Sigmoid colon (tissue), 4 donors: ENCODE measurements at regions not wholly inside any gene's neighbourhood (a gene's known extent, or its start where the extent isn't known, plus 50 kb on each side); places are given as distances from the start of the nearest gene placed in this dataset.

Experiments used
- POLR2A ChIP-seq, 2 donors: fragments of 450-650 bp; IDR thresholded peaks; one replicate each; pipeline ENCODE4 v1.6.1; 2016; ENCODE audit warnings: antibody characterized with exemption in 2 of 2, mild to moderate bottlenecking in 2 of 2, moderate library complexity in 2 of 2
- POLR2AphosphoS5 ChIP-seq, 4 donors: sonication (generic); formaldehyde crosslinking; IDR thresholded peaks; one replicate each; pipeline ENCODE4 v1.6.1; 2017; ENCODE audit warnings: antibody characterized with exemption in 4 of 4
- TF ChIP-seq, protein P1 (sequence below), 4 experiments: fragments of 450-650 bp in 3 of 4; fragments of 200-600 bp in 1 of 4; IDR thresholded peaks; one replicate each; pipeline ENCODE4 v1.5.1; 2016 to 2019; ENCODE audit warnings: antibody characterized with exemption in 4 of 4, mild to moderate bottlenecking in 3 of 4, moderate library complexity in 2 of 4

DNA sequence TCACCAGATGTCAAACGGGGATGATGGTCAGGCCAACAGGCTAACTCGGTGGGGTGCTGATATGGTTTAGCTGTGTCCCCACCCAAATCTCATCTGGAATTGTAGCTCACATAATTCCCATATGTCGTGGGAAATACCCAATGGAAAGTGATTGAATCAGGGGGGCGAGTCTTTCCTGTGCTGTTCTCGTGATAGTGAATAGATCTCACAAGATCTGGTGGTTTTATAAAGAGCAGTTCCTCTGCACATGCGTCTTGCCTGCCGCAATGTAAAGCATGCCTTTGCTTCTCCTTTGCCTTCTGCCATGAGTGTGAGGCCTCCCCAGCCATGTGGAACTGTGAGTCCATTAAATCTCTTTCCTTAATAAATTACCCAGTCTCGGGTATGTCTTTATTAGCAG is 74.4 kb upstream of the YWHAQ start:
- no peak for TF ChIP-seq POLR2AphosphoS5 (IDR thresholded peaks at IDR 0.05)
- TF ChIP-seq POLR2A (IDR thresholded peaks at IDR 0.05) = no peak
- TF ChIP-seq, protein P1, sequence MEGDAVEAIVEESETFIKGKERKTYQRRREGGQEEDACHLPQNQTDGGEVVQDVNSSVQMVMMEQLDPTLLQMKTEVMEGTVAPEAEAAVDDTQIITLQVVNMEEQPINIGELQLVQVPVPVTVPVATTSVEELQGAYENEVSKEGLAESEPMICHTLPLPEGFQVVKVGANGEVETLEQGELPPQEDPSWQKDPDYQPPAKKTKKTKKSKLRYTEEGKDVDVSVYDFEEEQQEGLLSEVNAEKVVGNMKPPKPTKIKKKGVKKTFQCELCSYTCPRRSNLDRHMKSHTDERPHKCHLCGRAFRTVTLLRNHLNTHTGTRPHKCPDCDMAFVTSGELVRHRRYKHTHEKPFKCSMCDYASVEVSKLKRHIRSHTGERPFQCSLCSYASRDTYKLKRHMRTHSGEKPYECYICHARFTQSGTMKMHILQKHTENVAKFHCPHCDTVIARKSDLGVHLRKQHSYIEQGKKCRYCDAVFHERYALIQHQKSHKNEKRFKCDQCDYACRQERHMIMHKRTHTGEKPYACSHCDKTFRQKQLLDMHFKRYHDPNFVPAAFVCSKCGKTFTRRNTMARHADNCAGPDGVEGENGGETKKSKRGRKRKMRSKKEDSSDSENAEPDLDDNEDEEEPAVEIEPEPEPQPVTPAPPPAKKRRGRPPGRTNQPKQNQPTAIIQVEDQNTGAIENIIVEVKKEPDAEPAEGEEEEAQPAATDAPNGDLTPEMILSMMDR (IDR thresholded peaks at IDR 0.05) = no peak
